ENCODE measurements at regions not wholly inside any gene's neighbourhood (a gene's known extent, or its start where the extent isn't known, plus 50 kb on each side); places are given as distances from the start of the nearest gene placed in this dataset.

DNA sequence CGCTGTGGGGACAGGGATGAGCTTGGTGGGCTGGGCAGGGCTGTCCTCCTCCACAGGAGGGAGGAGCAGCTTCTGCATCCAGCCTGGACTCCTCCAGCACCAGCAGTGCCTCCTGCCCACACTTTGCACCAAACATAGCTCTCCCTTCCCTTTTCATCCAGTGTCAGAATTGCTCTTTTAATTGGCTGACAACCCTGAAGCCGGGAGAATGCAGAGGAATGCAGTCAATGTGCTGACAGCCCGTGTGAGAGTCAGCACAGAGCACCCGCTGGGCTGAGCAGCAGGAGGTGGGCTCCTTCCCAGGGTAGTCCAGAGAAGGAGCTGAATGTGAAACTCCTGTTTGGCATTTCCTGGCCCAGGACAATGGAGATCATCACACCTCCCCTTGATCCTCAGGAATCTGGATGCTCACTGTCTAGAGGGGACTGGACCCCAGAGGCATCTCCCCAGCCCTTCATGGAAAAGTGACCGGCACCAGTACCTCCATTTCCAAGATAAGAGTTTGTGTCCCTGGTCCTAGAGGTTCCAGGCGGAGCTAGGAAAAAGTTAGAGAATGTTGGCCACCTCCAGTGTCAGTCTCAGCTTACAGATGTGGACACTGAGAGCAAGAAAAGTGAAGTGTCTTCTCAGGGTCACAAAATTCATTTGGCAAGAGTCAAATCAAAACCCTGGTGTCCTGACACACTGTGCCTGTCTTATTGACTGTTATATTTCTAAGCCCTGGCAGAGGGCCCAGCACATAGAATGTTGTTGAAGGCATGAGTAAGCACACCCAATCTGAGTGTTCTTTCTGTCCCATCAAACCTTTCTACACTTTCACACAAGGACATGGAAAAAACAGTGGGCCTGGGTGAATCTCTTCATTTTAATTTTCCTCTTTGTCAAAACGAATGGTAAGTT lies 202.1 kb downstream of the SNX18 start:
- DNase-seq (ENCODE audit: low read depth) = peak; percentile 82

- peak; percentile 41 for DNase-seq (ENCODE audit: low read depth)
These were observed 201.1 kb downstream of the SNX18 start for GRCh38 chr5:54718656-54719055.

DNA sequence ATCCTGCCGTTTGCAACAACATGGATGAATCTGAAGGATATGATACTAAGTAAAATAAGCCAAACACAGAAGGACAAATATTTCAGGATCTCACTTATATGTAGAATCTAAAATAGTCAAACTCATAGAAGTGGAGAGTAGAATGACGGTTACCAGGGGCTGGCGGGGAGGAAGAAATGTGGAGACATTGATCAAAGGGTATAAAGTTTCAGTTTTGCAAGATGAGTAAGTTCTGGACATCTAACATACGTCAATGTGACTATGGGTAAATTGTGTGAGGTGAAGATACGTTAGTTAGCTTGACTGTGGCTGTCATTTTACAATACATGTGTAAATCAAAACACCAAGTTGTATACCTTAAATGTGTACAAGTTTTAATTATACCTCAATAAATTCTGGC lies 200.3 kb downstream of the SNX18 start:
- no peak for DNase-seq (ENCODE audit: low read depth)

GRCh38 chr5:54717459-54717858 lies 199.9 kb downstream of the SNX18 start:
- no peak for DNase-seq (ENCODE audit: low read depth)

DNA sequence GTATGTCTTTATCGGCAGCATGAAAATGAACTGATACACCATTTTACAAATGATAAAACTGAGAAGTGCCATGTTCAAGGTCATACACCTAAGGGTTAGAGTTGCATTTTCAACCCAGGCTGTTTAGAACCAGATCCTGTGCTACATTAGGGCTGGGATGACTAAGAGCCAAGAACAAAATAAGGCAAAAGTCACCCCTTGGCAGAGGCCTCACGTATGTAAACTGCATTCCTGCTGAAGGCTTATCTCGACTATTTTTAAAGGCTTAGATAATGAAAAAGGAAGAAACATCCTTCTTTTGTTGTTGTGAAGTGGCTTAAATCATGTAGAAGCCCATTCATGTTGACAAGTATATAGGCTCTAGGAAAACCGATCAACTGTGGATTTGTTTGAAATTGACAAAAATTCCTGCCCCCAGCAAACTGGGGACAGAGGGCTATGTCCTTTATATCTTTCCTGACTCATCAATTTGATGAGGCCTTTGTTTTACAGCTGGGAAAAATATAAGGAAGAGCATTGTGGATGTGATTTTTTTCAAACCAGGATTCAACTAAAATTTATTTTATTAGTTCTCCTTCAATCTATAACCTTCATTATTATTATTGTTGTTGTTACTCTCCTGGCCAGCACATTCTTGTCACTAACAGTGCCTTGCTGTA lies 196.5 kb downstream of the SNX18 start:
- DNase-seq (ENCODE audit: low read depth) = no peak

- DNase-seq (ENCODE audit: low read depth) = no peak
These were observed 191.5 kb downstream of the SNX18 start for GRCh38 chr5:54709096-54709495.

- DNase-seq (ENCODE audit: low read depth) = no peak
These were observed 190.3 kb downstream of the SNX18 start for GRCh38 chr5:54707841-54708240.

DNA sequence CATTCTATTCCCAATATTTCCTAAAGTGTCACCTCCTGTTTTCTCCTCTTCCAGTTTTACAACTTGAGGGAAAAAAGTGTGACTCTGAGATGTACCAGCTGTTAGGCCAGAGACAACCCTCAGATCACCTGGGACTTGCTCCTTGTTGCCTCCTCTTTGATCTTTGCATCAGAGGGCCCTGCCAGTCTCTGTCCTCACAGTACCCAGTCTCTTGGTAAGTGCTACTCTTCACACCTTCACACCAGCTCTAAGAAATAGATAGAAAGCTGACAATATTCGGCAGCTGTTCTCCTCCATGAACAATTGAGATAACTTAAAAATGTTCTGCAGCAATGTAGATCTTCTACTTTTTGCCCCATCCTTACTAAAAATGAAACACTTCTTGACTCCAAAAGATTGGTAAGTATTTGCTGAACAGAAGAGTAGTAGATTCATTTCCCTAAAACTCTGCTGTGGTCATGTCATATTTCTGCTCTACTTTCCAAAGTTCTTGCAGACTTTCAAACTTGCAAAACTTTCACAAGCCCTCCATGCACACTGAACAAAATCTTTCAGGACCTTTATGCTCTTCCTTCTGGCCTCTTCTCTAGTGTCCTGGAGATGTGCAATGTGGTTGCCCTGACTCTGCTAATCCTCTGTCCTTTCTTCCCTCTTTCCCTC lies 188.6 kb downstream of the SNX18 start:
- no peak for DNase-seq (ENCODE audit: low read depth)

DNA sequence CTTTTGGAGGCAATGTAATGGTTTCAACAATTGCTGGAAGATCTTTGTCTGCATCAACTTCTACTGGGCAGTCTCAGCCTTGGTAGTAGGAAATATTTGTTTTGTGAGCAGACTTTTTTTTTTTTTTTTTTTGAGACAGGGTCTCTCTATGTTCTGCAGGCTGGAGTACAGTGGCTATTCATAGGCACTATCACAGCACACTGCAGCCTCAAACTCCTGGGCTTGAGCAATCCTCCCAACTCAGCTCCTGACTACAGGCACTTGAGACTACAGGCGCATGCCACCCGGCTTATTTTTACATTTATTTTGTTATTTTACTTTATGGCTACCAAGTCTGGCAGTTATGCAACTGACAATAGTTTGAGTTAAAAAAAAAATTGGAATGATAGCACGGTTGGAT lies 187.3 kb downstream of the SNX18 start:
- DNase-seq (ENCODE audit: low read depth) = no peak

GRCh38 chr5:54704333-54704732 lies 186.8 kb downstream of the SNX18 start:
- no peak for DNase-seq (ENCODE audit: low read depth)

DNA sequence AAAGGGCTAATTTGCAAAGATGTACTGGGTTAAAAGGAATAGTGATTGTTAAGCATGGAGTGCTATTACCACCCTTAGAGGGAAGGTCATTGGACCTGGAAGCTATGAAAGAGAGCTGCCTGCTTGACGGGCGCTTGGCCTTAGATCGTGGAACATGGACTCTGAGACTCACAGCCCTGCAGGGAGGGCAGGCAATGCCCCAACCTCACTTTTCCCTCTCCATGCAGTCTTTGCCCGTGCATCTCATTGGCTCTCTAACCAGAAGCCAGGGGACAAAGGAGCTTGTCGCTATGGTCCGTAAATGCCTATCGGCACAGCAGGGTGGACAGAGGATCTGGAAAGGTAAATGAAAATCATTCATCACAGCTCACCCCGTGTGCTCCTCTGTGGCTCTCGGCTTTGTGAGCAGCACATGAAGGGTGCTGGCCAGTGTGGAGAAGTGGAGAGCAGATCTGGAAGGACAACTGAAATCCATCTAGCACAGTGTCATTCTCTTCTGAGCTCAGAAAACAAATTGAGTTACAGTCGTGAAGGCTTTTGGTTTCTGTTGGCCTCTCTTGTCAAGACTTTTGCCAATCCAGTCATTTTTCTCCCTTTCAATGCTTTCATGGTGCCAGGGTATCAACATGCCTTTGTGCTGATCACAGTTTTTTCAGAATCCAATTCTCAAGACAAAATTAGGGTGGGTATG lies 186.2 kb downstream of the SNX18 start:
- no peak for DNase-seq (ENCODE audit: low read depth)

- DNase-seq (ENCODE audit: low read depth) = peak; percentile 95
These were observed 185.6 kb downstream of the SNX18 start for GRCh38 chr5:54703133-54703532.

DNA sequence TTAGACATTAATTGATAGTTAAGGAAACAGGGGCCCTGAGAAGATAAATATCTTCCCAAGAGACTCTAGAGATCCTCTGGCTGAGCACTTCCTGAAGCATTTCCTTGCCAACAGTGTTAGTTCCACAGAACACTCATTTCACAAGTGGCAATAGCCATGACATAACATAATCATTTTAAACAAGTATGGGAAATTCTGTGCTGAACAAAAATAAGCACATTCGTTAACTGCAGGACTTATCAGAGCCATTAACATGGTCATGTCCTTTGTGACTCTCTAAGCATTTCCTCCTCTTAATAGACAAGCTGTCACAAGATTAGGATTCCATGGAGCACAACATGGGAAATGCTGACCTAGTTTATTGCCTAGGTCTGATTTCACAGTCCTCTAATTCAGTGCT lies 184.9 kb downstream of the SNX18 start:
- DNase-seq (ENCODE audit: low read depth) = no peak

GRCh38 chr5:54700986-54701578 lies 183.5 kb downstream of the SNX18 start:
- DNase-seq (ENCODE audit: low read depth) = peak; percentile 100

DNA sequence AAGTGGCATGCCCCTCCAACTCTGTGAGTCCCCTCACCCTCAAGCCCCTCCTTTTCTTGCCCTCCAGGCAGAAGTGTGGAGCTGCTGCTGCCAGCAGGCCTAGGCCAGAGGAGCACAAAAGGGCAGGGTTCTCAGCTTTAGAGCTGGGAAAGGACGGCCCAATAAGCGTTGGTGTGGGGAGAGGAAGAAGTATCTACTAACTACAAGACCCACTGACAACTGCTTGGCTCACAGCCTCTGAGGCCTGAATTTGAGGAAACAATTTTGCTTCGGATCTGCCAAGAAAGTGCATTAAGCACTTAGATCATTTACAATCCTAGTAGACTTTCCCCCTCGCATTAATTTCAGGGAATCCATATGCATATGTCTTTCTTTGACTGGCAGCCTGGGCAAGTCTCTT lies 179.4 kb downstream of the SNX18 start:
- DNase-seq (ENCODE audit: low read depth) = no peak

DNA sequence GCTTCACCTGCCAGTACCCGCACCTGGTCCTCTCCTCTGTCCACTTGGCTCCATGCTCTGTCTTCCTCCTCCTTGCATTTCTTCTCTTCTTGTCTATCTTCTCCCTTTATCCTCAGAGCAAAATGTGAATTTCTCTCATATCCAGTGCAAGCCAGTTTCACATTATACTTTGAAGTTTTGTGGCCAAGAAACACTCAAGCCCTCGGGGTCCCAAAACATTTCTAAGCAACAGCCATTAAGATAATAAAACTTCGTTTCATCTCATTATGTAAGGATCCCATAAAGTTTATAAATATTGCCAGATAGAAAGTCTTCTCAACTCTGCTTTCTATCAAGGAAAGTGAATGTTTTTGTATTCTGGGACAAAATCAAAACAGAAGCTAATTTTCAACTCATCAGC lies 178.8 kb downstream of the SNX18 start:
- DNase-seq (ENCODE audit: low read depth) = no peak

DNA sequence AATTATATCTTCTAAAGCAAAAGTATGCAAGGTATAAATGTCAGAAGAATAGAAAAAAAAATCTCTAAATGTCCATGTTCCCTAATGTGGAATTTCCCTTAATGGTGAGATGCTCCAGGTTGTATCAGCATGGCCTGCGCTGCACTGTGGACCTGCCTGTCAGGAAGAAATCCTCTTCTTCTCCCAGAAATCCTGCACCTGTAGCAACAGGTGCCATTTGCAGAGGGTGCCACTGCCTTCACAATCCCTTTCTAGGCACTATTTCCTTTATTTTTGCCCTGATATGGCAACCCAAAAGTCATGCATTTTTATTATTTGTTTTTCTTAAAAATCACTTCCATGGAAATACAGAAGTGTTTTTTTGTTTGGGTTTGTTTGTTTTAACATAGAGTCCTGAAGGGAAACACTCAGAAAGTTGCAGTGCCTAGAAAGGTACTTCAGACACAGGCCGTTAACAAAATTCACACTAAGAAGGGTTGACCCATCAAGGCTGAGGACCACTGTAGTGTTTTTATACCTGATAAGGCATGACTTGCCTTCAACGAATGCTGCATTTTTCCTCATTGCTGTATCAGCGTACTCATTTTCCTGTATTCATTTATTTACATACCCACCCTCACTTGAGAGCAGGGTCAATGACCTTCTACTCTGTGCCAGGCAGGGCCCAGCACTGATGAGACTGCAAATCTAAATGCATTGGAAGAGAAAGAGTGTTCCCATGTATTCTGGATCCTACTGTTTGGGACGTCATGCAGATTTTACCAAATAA lies 177.8 kb downstream of the SNX18 start:
- DNase-seq (ENCODE audit: low read depth) = no peak

DNA sequence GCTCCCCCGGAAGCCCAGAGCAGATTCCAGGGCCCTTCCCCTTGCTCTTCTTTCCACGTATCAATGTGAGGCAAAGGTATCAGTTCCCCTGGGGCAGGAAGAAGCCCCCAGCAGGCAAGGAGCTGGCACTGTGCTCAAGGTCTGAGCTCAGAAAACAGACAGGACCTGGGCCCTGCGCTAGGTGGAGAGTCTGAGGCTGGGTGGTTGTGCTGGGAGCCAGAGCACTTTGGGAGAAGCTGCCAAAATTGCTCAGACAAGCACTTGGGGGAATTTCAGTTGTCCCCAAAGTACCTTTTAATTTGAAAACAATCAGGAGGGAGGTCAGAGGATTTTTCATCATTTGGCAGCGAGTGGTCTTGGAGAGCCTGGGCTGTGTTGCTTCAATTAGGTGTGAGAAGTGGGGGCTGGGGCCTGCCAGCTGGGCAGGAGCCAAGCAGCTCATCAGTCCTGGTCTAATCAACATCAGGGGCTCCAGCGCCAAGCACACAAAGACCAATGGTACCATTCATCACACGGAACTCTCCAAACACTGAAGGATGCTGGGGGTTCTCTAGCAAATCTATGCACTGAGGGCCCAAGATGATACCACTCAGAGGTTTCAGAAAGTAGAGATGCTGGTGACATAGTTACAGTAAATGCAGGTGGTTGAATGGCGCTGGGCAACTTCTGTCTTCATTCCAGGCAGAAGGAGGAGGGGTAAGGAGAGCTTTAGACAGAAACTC lies 176.5 kb downstream of the SNX18 start:
- DNase-seq (ENCODE audit: low read depth) = no peak

DNA sequence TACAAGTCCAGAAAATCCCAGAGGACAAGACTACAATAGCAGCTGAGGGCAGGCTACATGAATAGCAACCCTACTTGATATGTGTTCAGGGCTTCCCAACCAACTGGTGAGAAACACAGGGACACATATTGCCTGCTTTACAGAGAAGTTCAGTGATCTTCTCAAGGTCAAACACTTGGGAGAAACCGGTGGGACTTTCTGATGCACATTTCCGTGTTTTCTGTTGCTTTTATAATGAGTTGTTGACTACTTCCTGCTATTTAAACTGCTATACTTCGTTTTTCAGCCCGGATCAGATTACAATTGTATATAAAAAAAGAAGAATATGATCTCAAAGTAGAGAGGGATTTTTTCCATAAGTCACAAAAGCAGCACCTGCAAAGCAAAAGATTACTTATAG lies 175.1 kb downstream of the SNX18 start:
- DNase-seq (ENCODE audit: low read depth) = no peak

GRCh38 chr5:54691656-54692055 lies 174.1 kb downstream of the SNX18 start:
- no peak for DNase-seq (ENCODE audit: low read depth)
